OCI-LY7 (cell line): ENCODE measurements at regions not wholly inside any gene's neighbourhood (a gene's known extent, or its start where the extent isn't known, plus 50 kb on each side); places are given as distances from the start of the nearest gene placed in this dataset.
"Not testable (repeated sequence)": the region's sequence is repeated elsewhere in the genome, so short reads cannot be mapped to it uniquely, and the experiment has no call there.

Experiments used
- BruUV-seq: library from RNA; stranded (reverse); fragments of 400-500 nt; replicated peaks from 2 replicates; lab custom pipeline; 2021; lab: Mats Ljungman, UMichigan
- CTCF ChIA-PET: fragments of 300-600 bp; sonication (Branson Sonifier 250); formaldehyde crosslinking; loops from one replicate; lab custom pipeline; 2022; ENCODE audit warnings: antibody characterized with exemption; ENCODE audit not compliant: unreplicated experiment; lab: Charles Lee
- POLR2A ChIA-PET: fragments of 300-600 bp; sonication (Branson Sonifier 250); formaldehyde crosslinking; loops from one replicate; lab custom pipeline; 2022; ENCODE audit warnings: antibody characterized with exemption; lab: Charles Lee
- DNase-seq: peaks from one replicate; pipeline ENCODE4 v3.0.0-alpha.2; 2015; ENCODE audit warnings: low spot score
- H2AFZ ChIP-seq: fragments of 200-600 bp; sonication (generic), shearing (Covaris generic); 2 replicates; pipeline ENCODE4 v1.6.1; 2014; ENCODE audit warnings: mild to moderate bottlenecking, antibody characterized with exemption, low read length, moderate library complexity
- H3K27ac ChIP-seq: fragments of 200-600 bp; sonication (generic); 2 replicates; pipeline ENCODE4 v1.5.1; 2014; ENCODE audit warnings: mixed run types, low read depth, mild to moderate bottlenecking, moderate library complexity, low read length, inconsistent platforms; ENCODE audit not compliant: poor library complexity, severe bottlenecking
- H3K36me3 ChIP-seq: fragments of 200-600 bp; sonication (generic); 2 replicates; pipeline ENCODE4 v1.6.1; 2014; ENCODE audit warnings: mild to moderate bottlenecking, antibody characterized with exemption, low read length, moderate library complexity, mixed read lengths; ENCODE audit not compliant: insufficient read depth
- H3K4me1 ChIP-seq: fragments of 200-600 bp; sonication (generic); 2 replicates; pipeline ENCODE4 v1.5.1; 2014; ENCODE audit warnings: mild to moderate bottlenecking, low read length; ENCODE audit not compliant: insufficient read depth, poor library complexity, severe bottlenecking
- H3K4me2 ChIP-seq: fragments of 200-600 bp; sonication (generic); 2 replicates; pipeline ENCODE4 v1.6.1; 2014; ENCODE audit warnings: mild to moderate bottlenecking, low read length
- H3K4me3 ChIP-seq: fragments of 200-600 bp; sonication (generic); 2 replicates; pipeline ENCODE4 v1.5.1; 2014; ENCODE audit warnings: mild to moderate bottlenecking, low read depth, low read length; ENCODE audit not compliant: poor library complexity, severe bottlenecking
- H3K79me2 ChIP-seq: fragments of 200-600 bp; sonication (generic); 2 replicates; pipeline ENCODE4 v1.6.1; 2016; ENCODE audit warnings: low read depth, mild to moderate bottlenecking, low read length, moderate library complexity, mixed read lengths; ENCODE audit not compliant: insufficient read depth
- H3K9me2 ChIP-seq: fragments of 200-600 bp; sonication (generic); 2 replicates; pipeline ENCODE4 v1.6.1; 2016; ENCODE audit warnings: mild to moderate bottlenecking, low read length, mixed read lengths; ENCODE audit not compliant: insufficient read depth
- H3K9me3 ChIP-seq: fragments of 200-600 bp; sonication (generic); 2 replicates; pipeline ENCODE4 v1.6.1; 2014; ENCODE audit warnings: mild to moderate bottlenecking, mixed run types, low read length, mixed read lengths
- H4K20me1 ChIP-seq: fragments of 200-600 bp; sonication (generic); 2 replicates; pipeline ENCODE4 v1.6.1; 2014; ENCODE audit warnings: mild to moderate bottlenecking, antibody characterized with exemption, low read length, moderate library complexity, mixed read lengths; ENCODE audit not compliant: insufficient read depth
- CTCF ChIP-seq: fragments of 200-600 bp; sonication (generic); conservative IDR thresholded peaks from 2 replicates; pipeline ENCODE4 v1.5.1; 2014; ENCODE audit warnings: mild to moderate bottlenecking, antibody characterized with exemption, low read length, moderate library complexity, mixed read lengths
- EZH2phosphoT487 ChIP-seq: fragments of 200-600 bp; sonication (generic); IDR thresholded peaks from 2 replicates; pipeline ENCODE4 v1.6.1; 2018; ENCODE audit warnings: low read depth, borderline replicate concordance, mild to moderate bottlenecking, mixed run types, antibody characterized with exemption, low read length, moderate library complexity, mixed read lengths
- intact Hi-C: fragments of 100-400 bp; cut with micrococcal nuclease; formaldehyde crosslinking; loops from one replicate; pipeline ENCODE4 v1.10.0; 2022; ENCODE audit not compliant: unreplicated experiment

DNA sequence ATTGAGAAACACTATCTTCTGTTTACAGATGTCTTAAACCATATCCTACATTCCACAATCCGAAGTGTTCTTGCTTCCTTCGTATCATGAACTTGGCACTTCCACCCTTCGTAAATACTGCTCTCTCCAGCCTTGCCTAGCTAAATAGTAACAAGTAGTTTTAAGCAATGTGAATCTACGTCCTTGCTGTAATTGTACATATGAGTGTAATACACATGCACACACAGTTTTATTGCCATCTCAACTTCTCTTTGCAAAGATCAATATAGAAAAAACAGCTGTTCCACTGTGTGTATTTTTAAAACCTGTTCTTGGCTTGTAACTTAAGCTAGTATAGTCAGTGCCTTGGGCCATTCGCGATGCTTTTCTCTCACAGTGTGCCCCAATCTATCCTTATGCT lies 1524.7 kb downstream of the GRIK2 start:
- ChIA-PET CTCF (no interaction called here), POLR2A (interaction anchor here (0.6 kb wide), 1 partner anchor 1514 kb away, joined by 4 read pairs; no protein-coding TSS in a partner anchor)
- Histone ChIP-seq H3K4me1 (no peaks in the 10 kb centered on the region), H3K27ac (no peak overlapping the region), H3K9me3 (no peaks in the 10 kb centered on the region), H4K20me1 (no peaks in the 10 kb centered on the region), H2AFZ (no peak overlapping the region), H3K9me2 (no peaks in the 10 kb centered on the region), H3K4me2 (no peak overlapping the region), H3K4me3 (no peak overlapping the region), H3K79me2 (no peaks in the 10 kb centered on the region), H3K36me3 (no peaks in the 10 kb centered on the region)
- intact Hi-C loops: no loop called here
- BruUV-seq: no TSS peak
- no peak for DNase-seq
- TF ChIP-seq CTCF (no peak), EZH2phosphoT487 (no peak)

DNA sequence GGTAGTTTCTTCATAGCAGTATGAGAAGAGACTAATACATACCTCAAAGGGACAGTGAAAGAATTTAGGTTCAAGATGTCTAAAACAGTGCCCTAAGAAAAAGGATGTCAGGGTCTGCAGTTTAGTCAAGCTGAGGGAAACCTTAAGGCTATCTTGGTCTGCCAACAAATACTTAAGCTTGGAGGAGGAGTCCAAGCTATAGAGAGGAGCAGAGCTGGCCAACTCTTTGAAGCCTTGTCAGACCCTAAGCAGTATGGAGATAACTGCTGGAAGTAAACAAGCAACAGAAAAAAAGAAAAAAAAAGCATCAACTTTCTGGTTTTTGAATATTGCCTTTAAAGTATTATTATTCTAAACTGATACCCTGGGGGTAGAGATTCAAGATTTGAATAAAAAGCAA lies 1518.1 kb downstream of the GRIK2 start:
- no TSS peak for BruUV-seq
- Histone ChIP-seq H4K20me1 (no peaks in the 10 kb centered on the region), H2AFZ (no peak overlapping the region), H3K36me3 (no peaks in the 10 kb centered on the region), H3K79me2 (no peaks in the 10 kb centered on the region), H3K4me1 (no peaks in the 10 kb centered on the region), H3K9me2 (no peaks in the 10 kb centered on the region), H3K27ac (no peak overlapping the region), H3K4me3 (no peak overlapping the region), H3K4me2 (no peak overlapping the region), H3K9me3 (no peaks in the 10 kb centered on the region)
- ChIA-PET CTCF (no interaction called here), POLR2A (interaction anchor here (0.7 kb wide), 2 partner anchors 29 to 166 kb away, joined by 3 read pairs; no protein-coding TSS in a partner anchor)
- intact Hi-C loops: no loop called here
- TF ChIP-seq EZH2phosphoT487: no peak
- TF ChIP-seq CTCF: no peak
- DNase-seq: no peak

DNA sequence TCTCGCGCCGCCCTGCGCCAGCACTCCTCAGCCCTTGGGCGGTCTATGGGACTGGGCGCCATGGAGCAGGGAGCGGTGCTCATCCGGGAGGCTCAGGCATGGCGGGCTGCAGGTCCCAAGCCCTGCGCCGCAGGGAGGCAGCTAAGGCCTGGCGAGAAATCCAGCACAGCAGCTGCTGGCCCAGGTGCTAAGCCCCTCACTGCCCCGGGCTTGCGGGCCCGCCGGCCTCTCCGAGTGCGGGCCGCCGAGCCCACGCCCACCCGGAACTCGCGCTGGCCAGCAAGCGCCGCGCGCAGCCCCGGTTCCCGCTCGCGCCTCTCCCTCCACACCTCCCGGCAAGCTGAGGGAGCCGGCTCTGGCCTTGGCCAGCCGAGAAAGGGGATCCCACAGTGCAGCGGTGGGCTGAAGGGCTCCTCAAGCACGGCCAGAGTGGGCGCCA lies 1517.2 kb downstream of the GRIK2 start:
- H3K79me2 ChIP-seq, H3K4me3 ChIP-seq, H2AFZ ChIP-seq, POLR2A ChIA-PET, H3K9me2 ChIP-seq, BruUV-seq, H3K36me3 ChIP-seq, H3K9me3 ChIP-seq, H3K4me1 ChIP-seq, H3K4me2 ChIP-seq, H4K20me1 ChIP-seq, intact Hi-C loops, CTCF ChIA-PET, DNase-seq, H3K27ac ChIP-seq: not testable (repeated sequence)
